Kidney glomerular epithelial cell (primary cell): ENCODE measurements at regions not wholly inside any gene's neighbourhood (a gene's known extent, or its start where the extent isn't known, plus 50 kb on each side); places are given as distances from the start of the nearest gene placed in this dataset.

Source experiments
- DNase-seq: peaks from one replicate; lab custom pipeline; 2025; lab: John Stamatoyannopoulos, UW

- DNase-seq = no peak
Measured at GRCh38 chr4:64581422-64581821, 172.2 kb upstream of the TECRL start.

- DNase-seq = no peak
Measured at GRCh38 chr4:64564126-64564525, 154.9 kb upstream of the TECRL start.

- no peak for DNase-seq
Measured at GRCh38 chr4:64559571-64559970, 150.3 kb upstream of the TECRL start.

- DNase-seq = no peak
Measured at GRCh38 chr4:64551125-64551524, 141.9 kb upstream of the TECRL start.

GRCh38 chr4:64545593-64545992 lies 136.3 kb upstream of the TECRL start:
- no peak for DNase-seq

GRCh38 chr4:64539234-64539849 lies 130.1 kb upstream of the TECRL start:
- peak; percentile 67 for DNase-seq

GRCh38 chr4:64538219-64538618 lies 129.0 kb upstream of the TECRL start:
- no peak for DNase-seq

- DNase-seq = no peak
Measured at GRCh38 chr4:64533637-64534036, 124.4 kb upstream of the TECRL start.

GRCh38 chr4:64533159-64533558 lies 123.9 kb upstream of the TECRL start:
- no peak for DNase-seq

- DNase-seq = no peak
Measured at GRCh38 chr4:64520421-64520820, 111.2 kb upstream of the TECRL start.

- DNase-seq = no peak
Measured at GRCh38 chr4:64518600-64518999, 109.3 kb upstream of the TECRL start.

- DNase-seq = no peak
Measured at GRCh38 chr4:64516176-64516575, 106.9 kb upstream of the TECRL start.

GRCh38 chr4:64508089-64508488 lies 98.8 kb upstream of the TECRL start:
- DNase-seq = no peak

GRCh38 chr4:64503945-64504675 lies 94.9 kb upstream of the TECRL start:
- no peak for DNase-seq

- DNase-seq = no peak
Measured at GRCh38 chr4:64503416-64503815, 94.2 kb upstream of the TECRL start.

GRCh38 chr4:64497491-64497890 lies 88.2 kb upstream of the TECRL start:
- DNase-seq = no peak

- no peak for DNase-seq
Measured at GRCh38 chr4:64495946-64496345, 86.7 kb upstream of the TECRL start.

- DNase-seq = no peak
Measured at GRCh38 chr4:64489628-64490027, 80.4 kb upstream of the TECRL start.

- no peak for DNase-seq
Measured at GRCh38 chr4:64479338-64479737, 70.1 kb upstream of the TECRL start.

GRCh38 chr4:64477127-64477526 lies 67.9 kb upstream of the TECRL start:
- DNase-seq = no peak

GRCh38 chr4:64465263-64465662 lies 56.0 kb upstream of the TECRL start:
- no peak for DNase-seq

GRCh38 chr4:64464581-64464980 lies 55.3 kb upstream of the TECRL start:
- DNase-seq = no peak
